SK-N-SH treated with all-trans-retinoic acid at 6 μM for 48 hours (cell line): ENCODE measurements at regions not wholly inside any gene's neighbourhood (a gene's known extent, or its start where the extent isn't known, plus 50 kb on each side); places are given as distances from the start of the nearest gene placed in this dataset.

Experiments
- ATAC-seq: fragments of 200-7000 bp; cut with Tn5 transposase; 3 replicates; pipeline ENCODE4 v1.9.1; 2020; ENCODE audit warnings: mild to moderate bottlenecking, moderate library complexity
- ARNTL ChIP-seq: fragments of 450-650 bp; formaldehyde crosslinking; IDR thresholded peaks from 2 replicates; pipeline ENCODE4 v1.5.0; 2020; ENCODE audit warnings: low read depth, mild to moderate bottlenecking, moderate library complexity, borderline replicate concordance
- CSDC2 ChIP-seq: fragments of 250-450 bp; sonication (Bioruptor Pico); IDR thresholded peaks from 2 replicates; pipeline ENCODE4 v1.5.0; 2020; ENCODE audit warnings: mild to moderate bottlenecking, moderate library complexity
- ESRRG ChIP-seq: fragments of 250-450 bp; sonication (Bioruptor Pico); IDR thresholded peaks from 2 replicates; pipeline ENCODE4 v1.6.1; 2021; ENCODE audit warnings: mild to moderate bottlenecking
- GLIS3 ChIP-seq: fragments of 250-450 bp; sonication (Bioruptor Pico); IDR thresholded peaks from 2 replicates; pipeline ENCODE4 v1.5.0; 2020; ENCODE audit warnings: mild to moderate bottlenecking, moderate library complexity
- ISL1 ChIP-seq: fragments of 250-450 bp; sonication (Bioruptor Pico); IDR thresholded peaks from 2 replicates; pipeline ENCODE4 v2.1.2; 2022; ENCODE audit warnings: mild to moderate bottlenecking, moderate library complexity
- OSR1 ChIP-seq: fragments of 250-450 bp; sonication (Bioruptor Pico); IDR thresholded peaks from 2 replicates; pipeline ENCODE4 v1.8.0; 2022; ENCODE audit warnings: moderate library complexity, mild to moderate bottlenecking, inconsistent platforms
- RARB ChIP-seq: fragments of 250-450 bp; sonication (Bioruptor Pico); IDR thresholded peaks from 2 replicates; pipeline ENCODE4 v1.8.0; 2021; ENCODE audit warnings: mild to moderate bottlenecking, moderate library complexity
- SNAI2 ChIP-seq: fragments of 250-450 bp; sonication (Bioruptor Pico); IDR thresholded peaks from 2 replicates; pipeline ENCODE4 v1.5.0; 2020; ENCODE audit warnings: mild to moderate bottlenecking, moderate library complexity
- TCF4 ChIP-seq: fragments of 250-450 bp; sonication (Bioruptor Pico); IDR thresholded peaks from 2 replicates; pipeline ENCODE4 v1.8.0; 2021; ENCODE audit warnings: mild to moderate bottlenecking, moderate library complexity, borderline replicate concordance
- TOX ChIP-seq: fragments of 250-450 bp; sonication (Bioruptor Pico); IDR thresholded peaks from 2 replicates; pipeline ENCODE4 v1.8.0; 2021; ENCODE audit warnings: mild to moderate bottlenecking, moderate library complexity, borderline replicate concordance
- ZC3H10 ChIP-seq: fragments of 250-450 bp; sonication (Bioruptor Pico); IDR thresholded peaks from 2 replicates; pipeline ENCODE4 v1.5.1; 2021; ENCODE audit warnings: mild to moderate bottlenecking, moderate library complexity
- ZFP3 ChIP-seq: fragments of 250-450 bp; sonication (Bioruptor Pico); IDR thresholded peaks from 2 replicates; pipeline ENCODE4 v1.5.0; 2020; ENCODE audit warnings: mild to moderate bottlenecking, moderate library complexity
- ZFP30 ChIP-seq: fragments of 450-650 bp; formaldehyde crosslinking; IDR thresholded peaks from 2 replicates; pipeline ENCODE4 v1.5.0; 2022; ENCODE audit warnings: mild to moderate bottlenecking, moderate library complexity
- ZNF565 ChIP-seq: fragments of 450-650 bp; formaldehyde crosslinking; conservative IDR thresholded peaks from 2 replicates; pipeline ENCODE4 v1.5.0; 2020; ENCODE audit warnings: low read depth, mild to moderate bottlenecking, moderate library complexity
- ZNF70 ChIP-seq: fragments of 450-650 bp; formaldehyde crosslinking; IDR thresholded peaks from 2 replicates; pipeline ENCODE4 v1.5.0; 2020; ENCODE audit warnings: mild to moderate bottlenecking, moderate library complexity
- ZNF8 ChIP-seq: fragments of 450-650 bp; formaldehyde crosslinking; IDR thresholded peaks from 2 replicates; pipeline ENCODE4 v1.5.0; 2020; ENCODE audit warnings: mild to moderate bottlenecking, moderate library complexity
- TF ChIP-seq, protein P1 (sequence below): fragments of 250-450 bp; sonication (Bioruptor Pico); IDR thresholded peaks from 2 replicates; pipeline ENCODE4 v1.5.1; 2020; ENCODE audit warnings: low read depth, mild to moderate bottlenecking, moderate library complexity
- TF ChIP-seq, protein P2 (sequence below): fragments of 250-450 bp; sonication (Bioruptor Pico); IDR thresholded peaks from 2 replicates; pipeline ENCODE4 v1.8.0; 2020; ENCODE audit warnings: mild to moderate bottlenecking, moderate library complexity, borderline replicate concordance
- TF ChIP-seq, protein P3 (sequence below): fragments of 250-450 bp; sonication (Bioruptor Pico); IDR thresholded peaks from 2 replicates; pipeline ENCODE4 v1.5.1; 2021; ENCODE audit warnings: mild to moderate bottlenecking, moderate library complexity
- TF ChIP-seq, protein P4 (sequence below): fragments of 250-450 bp; sonication (Bioruptor Pico); IDR thresholded peaks from 2 replicates; pipeline ENCODE4 v1.5.0; 2020; ENCODE audit warnings: mild to moderate bottlenecking, moderate library complexity
- TF ChIP-seq, protein P5 (sequence below): fragments of 250-450 bp; sonication (Bioruptor Pico); IDR thresholded peaks from 2 replicates; pipeline ENCODE4 v1.8.0; 2021; ENCODE audit warnings: low read depth, mild to moderate bottlenecking, moderate library complexity, borderline replicate concordance

DNA sequence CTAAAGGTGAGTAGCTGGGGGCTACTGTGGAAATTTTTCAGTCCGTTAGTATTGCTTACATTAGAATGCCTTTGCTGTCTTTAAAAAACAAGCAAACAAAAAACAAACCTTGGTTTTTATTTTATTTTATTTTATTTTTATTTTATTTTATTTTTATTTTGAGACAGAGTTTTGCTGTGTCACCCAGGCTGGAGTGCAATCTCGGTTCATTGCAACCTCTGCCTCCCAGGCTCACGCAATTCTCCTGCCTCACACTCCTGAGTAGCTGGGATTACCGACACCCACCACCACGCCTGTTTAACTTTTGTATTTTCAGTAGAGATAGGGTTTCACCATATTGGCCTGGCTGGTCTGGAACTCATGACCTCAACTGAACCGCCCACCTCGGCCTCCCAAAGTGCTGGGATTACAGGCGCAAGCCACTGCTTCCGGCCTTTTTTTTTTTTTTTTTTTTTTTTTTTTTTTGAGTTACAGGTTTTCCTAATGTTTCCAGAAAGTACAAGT is 732.6 kb downstream of the KCNJ3 start:
- no peak for ATAC-seq
- TF ChIP-seq, protein P1, sequence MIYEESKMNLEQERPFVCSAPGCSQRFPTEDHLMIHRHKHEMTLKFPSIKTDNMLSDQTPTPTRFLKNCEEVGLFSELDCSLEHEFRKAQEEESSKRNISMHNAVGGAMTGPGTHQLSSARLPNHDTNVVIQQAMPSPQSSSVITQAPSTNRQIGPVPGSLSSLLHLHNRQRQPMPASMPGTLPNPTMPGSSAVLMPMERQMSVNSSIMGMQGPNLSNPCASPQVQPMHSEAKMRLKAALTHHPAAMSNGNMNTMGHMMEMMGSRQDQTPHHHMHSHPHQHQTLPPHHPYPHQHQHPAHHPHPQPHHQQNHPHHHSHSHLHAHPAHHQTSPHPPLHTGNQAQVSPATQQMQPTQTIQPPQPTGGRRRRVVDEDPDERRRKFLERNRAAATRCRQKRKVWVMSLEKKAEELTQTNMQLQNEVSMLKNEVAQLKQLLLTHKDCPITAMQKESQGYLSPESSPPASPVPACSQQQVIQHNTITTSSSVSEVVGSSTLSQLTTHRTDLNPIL (CRISPR knock-in tag) = no peak
- TF ChIP-seq SNAI2 (CRISPR knock-in tag) (no peak), TCF4 (CRISPR knock-in tag) (no peak), OSR1 (CRISPR knock-in tag) (no peak), ARNTL (CRISPR knock-in tag) (no peak), ISL1 (CRISPR knock-in tag) (no peak), ZFP3 (CRISPR knock-in tag) (no peak), GLIS3 (CRISPR knock-in tag) (no peak), TOX (no peak), ZNF565 (no peak), ZNF70 (CRISPR knock-in tag) (no peak), ESRRG (CRISPR knock-in tag) (no peak), ZFP30 (CRISPR knock-in tag) (no peak)
- TF ChIP-seq, protein P2, sequence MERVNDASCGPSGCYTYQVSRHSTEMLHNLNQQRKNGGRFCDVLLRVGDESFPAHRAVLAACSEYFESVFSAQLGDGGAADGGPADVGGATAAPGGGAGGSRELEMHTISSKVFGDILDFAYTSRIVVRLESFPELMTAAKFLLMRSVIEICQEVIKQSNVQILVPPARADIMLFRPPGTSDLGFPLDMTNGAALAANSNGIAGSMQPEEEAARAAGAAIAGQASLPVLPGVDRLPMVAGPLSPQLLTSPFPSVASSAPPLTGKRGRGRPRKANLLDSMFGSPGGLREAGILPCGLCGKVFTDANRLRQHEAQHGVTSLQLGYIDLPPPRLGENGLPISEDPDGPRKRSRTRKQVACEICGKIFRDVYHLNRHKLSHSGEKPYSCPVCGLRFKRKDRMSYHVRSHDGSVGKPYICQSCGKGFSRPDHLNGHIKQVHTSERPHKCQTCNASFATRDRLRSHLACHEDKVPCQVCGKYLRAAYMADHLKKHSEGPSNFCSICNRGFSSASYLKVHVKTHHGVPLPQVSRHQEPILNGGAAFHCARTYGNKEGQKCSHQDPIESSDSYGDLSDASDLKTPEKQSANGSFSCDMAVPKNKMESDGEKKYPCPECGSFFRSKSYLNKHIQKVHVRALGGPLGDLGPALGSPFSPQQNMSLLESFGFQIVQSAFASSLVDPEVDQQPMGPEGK = no peak
- TF ChIP-seq, protein P3, sequence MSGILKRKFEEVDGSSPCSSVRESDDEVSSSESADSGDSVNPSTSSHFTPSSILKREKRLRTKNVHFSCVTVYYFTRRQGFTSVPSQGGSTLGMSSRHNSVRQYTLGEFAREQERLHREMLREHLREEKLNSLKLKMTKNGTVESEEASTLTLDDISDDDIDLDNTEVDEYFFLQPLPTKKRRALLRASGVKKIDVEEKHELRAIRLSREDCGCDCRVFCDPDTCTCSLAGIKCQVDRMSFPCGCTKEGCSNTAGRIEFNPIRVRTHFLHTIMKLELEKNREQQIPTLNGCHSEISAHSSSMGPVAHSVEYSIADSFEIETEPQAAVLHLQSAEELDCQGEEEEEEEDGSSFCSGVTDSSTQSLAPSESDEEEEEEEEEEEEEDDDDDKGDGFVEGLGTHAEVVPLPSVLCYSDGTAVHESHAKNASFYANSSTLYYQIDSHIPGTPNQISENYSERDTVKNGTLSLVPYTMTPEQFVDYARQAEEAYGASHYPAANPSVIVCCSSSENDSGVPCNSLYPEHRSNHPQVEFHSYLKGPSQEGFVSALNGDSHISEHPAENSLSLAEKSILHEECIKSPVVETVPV (CRISPR knock-in tag) = no peak

DNA sequence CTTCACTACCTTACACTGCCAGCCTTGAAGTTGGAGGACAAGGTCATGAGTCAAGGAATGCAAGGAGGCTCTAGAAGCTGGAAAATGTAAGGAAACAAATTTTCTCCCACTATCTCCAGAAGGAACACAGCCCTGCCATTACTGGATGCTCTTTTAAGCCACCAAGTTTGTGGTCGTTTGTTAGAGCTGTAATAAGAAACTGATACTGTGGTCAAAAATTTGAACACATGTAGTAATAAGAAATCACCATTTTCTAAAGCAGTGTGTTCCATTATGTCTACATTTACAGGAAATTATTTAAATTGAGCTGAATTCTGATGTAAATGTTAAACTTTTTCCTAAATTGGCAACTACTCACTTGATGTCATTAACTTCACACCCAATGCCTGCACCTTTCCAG is 729.0 kb downstream of the KCNJ3 start:
- TF ChIP-seq, protein P3 (CRISPR knock-in tag) = no peak
- TF ChIP-seq ZNF8 (CRISPR knock-in tag) (no peak), ARNTL (CRISPR knock-in tag) (no peak), ZNF70 (CRISPR knock-in tag) (no peak), SNAI2 (CRISPR knock-in tag) (no peak), RARB (CRISPR knock-in tag) (no peak), ESRRG (CRISPR knock-in tag) (no peak), ZNF565 (no peak), ZC3H10 (CRISPR knock-in tag) (no peak), ZFP30 (CRISPR knock-in tag) (no peak), ISL1 (CRISPR knock-in tag) (no peak), GLIS3 (CRISPR knock-in tag) (no peak), OSR1 (CRISPR knock-in tag) (no peak), CSDC2 (CRISPR knock-in tag) (no peak), TCF4 (CRISPR knock-in tag) (no peak), ZFP3 (CRISPR knock-in tag) (no peak)
- TF ChIP-seq, protein P1 (CRISPR knock-in tag) = no peak
- TF ChIP-seq, protein P4, sequence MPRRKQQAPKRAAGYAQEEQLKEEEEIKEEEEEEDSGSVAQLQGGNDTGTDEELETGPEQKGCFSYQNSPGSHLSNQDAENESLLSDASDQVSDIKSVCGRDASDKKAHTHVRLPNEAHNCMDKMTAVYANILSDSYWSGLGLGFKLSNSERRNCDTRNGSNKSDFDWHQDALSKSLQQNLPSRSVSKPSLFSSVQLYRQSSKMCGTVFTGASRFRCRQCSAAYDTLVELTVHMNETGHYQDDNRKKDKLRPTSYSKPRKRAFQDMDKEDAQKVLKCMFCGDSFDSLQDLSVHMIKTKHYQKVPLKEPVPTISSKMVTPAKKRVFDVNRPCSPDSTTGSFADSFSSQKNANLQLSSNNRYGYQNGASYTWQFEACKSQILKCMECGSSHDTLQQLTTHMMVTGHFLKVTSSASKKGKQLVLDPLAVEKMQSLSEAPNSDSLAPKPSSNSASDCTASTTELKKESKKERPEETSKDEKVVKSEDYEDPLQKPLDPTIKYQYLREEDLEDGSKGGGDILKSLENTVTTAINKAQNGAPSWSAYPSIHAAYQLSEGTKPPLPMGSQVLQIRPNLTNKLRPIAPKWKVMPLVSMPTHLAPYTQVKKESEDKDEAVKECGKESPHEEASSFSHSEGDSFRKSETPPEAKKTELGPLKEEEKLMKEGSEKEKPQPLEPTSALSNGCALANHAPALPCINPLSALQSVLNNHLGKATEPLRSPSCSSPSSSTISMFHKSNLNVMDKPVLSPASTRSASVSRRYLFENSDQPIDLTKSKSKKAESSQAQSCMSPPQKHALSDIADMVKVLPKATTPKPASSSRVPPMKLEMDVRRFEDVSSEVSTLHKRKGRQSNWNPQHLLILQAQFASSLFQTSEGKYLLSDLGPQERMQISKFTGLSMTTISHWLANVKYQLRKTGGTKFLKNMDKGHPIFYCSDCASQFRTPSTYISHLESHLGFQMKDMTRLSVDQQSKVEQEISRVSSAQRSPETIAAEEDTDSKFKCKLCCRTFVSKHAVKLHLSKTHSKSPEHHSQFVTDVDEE (CRISPR knock-in tag) = no peak
- TF ChIP-seq, protein P5, sequence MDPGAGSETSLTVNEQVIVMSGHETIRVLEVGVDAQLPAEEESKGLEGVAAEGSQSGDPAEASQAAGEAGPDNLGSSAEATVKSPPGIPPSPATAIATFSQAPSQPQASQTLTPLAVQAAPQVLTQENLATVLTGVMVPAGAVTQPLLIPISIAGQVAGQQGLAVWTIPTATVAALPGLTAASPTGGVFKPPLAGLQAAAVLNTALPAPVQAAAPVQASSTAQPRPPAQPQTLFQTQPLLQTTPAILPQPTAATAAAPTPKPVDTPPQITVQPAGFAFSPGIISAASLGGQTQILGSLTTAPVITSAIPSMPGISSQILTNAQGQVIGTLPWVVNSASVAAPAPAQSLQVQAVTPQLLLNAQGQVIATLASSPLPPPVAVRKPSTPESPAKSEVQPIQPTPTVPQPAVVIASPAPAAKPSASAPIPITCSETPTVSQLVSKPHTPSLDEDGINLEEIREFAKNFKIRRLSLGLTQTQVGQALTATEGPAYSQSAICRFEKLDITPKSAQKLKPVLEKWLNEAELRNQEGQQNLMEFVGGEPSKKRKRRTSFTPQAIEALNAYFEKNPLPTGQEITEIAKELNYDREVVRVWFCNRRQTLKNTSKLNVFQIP = no peak
- TF ChIP-seq, protein P2 = no peak
- no peak for ATAC-seq
